ENCODE measurements at regions not wholly inside any gene's neighbourhood (a gene's known extent, or its start where the extent isn't known, plus 50 kb on each side); places are given as distances from the start of the nearest gene placed in this dataset.

GRCh38 chr6:165096209-165096608 is 213.2 kb downstream of the C6orf118 start:
- ATAC-seq, result no peak
- no peak for DNase-seq
- intact Hi-C loops (cut with DNase I), result no loop called here

GRCh38 chr6:165092881-165093595 is 216.4 kb downstream of the C6orf118 start:
- no peak for DNase-seq
- ATAC-seq, result no peak
- intact Hi-C loops (cut with DNase I), result no loop called here

GRCh38 chr6:165091121-165091785 is 218.2 kb downstream of the C6orf118 start:
- intact Hi-C loops (cut with DNase I), result no loop called here
- DNase-seq (no peak), ATAC-seq (no peak)

GRCh38 chr6:165090242-165090641 is 219.2 kb downstream of the C6orf118 start:
- intact Hi-C loops (cut with DNase I), result no loop called here
- ATAC-seq, result no peak
- DNase-seq, result no peak

- intact Hi-C loops (cut with DNase I), result no loop called here
- no peak for ATAC-seq
- no peak for DNase-seq
Observed at GRCh38 chr6:165086814-165087213, 222.6 kb downstream of the C6orf118 start.

- no peak for DNase-seq
- ATAC-seq, result no peak
- intact Hi-C loops (cut with DNase I), result no loop called here
Observed at GRCh38 chr6:165082636-165083035, 226.8 kb downstream of the C6orf118 start.

GRCh38 chr6:165081944-165082532 is 227.4 kb downstream of the C6orf118 start:
- ATAC-seq (no peak), DNase-seq (no peak)
- intact Hi-C loops (cut with DNase I), result no loop called here

GRCh38 chr6:165077876-165078275 is 231.5 kb downstream of the C6orf118 start:
- intact Hi-C loops (cut with DNase I), result no loop called here
- ATAC-seq, result no peak
- no peak for DNase-seq

GRCh38 chr6:165071906-165072305 is 237.5 kb downstream of the C6orf118 start:
- DNase-seq (no peak), ATAC-seq (no peak)
- intact Hi-C loops (cut with DNase I), result no loop called here

GRCh38 chr6:165060720-165061119 is 248.7 kb downstream of the C6orf118 start:
- ATAC-seq (no peak), DNase-seq (no peak)
- intact Hi-C loops (cut with DNase I), result no loop called here

GRCh38 chr6:165059032-165059431 is 250.4 kb downstream of the C6orf118 start:
- intact Hi-C loops (cut with DNase I), result no loop called here
- ATAC-seq (no peak), DNase-seq (no peak)

GRCh38 chr6:165056292-165056691 is 253.1 kb downstream of the C6orf118 start:
- no peak for ATAC-seq
- intact Hi-C loops (cut with DNase I), result no loop called here
- no peak for DNase-seq

GRCh38 chr6:165055231-165055630 is 254.2 kb downstream of the C6orf118 start:
- no peak for DNase-seq
- intact Hi-C loops (cut with DNase I), result no loop called here
- no peak for ATAC-seq

- intact Hi-C loops (cut with DNase I), result no loop called here
- ATAC-seq (no peak), DNase-seq (no peak)
Observed at GRCh38 chr6:165052561-165053480, 256.6 kb downstream of the C6orf118 start.

GRCh38 chr6:165049362-165049761 is 260.0 kb downstream of the C6orf118 start:
- intact Hi-C loops (cut with DNase I), result no loop called here
- ATAC-seq (no peak), DNase-seq (peak; percentile 26)

GRCh38 chr6:165047952-165048351 is 261.5 kb downstream of the C6orf118 start:
- no peak for DNase-seq
- no peak for ATAC-seq
- intact Hi-C loops (cut with DNase I), result no loop called here

- ATAC-seq (no peak), DNase-seq (no peak)
- intact Hi-C loops (cut with DNase I), result no loop called here
Observed at GRCh38 chr6:165045631-165046030, 263.8 kb downstream of the C6orf118 start.

- intact Hi-C loops (cut with DNase I), result no loop called here
- DNase-seq (no peak), ATAC-seq (no peak)
Observed at GRCh38 chr6:165042912-165043311, 266.5 kb downstream of the C6orf118 start.

- intact Hi-C loops (cut with DNase I), result no loop called here
- ATAC-seq, result no peak
Observed at GRCh38 chr6:165040440-165040839, 269.0 kb downstream of the C6orf118 start.

GRCh38 chr6:165034271-165034741 is 275.1 kb downstream of the C6orf118 start:
- DNase-seq, result no peak
- no peak for ATAC-seq

More at GRCh38 chr6:165040440-165040839, 269.0 kb downstream of the C6orf118 start:
- DNase-seq, result no peak

More at GRCh38 chr6:165034271-165034741, 275.1 kb downstream of the C6orf118 start:
- intact Hi-C loops (cut with DNase I), result no loop called here
